ENCODE measurements at regions not wholly inside any gene's neighbourhood (a gene's known extent, or its start where the extent isn't known, plus 50 kb on each side); places are given as distances from the start of the nearest gene placed in this dataset.

DNA sequence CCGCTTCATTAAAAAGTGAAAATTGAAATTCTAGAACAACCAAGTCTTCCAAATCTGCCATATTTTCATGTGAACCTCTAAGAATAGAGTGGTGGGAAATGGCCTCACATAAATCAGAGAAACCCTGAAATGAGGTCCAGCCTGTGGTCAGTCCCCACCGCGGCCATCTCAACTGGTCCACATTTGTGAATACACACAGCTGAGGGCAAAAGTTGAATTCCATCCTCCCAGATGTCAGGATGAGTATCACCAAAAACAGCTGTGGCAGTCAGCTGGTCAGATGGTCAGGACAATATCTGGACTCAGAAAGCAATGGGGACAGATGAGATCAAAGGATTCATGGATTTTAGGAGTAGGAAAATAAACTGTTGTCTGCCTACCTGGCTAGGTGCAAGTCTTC, 219.4 kb upstream of the NCKAP5 start:
- Histone ChIP-seq H4K20me1 (ENCODE audit: insufficient read depth, low read length, poor library complexity, severe bottlenecking) (no peaks in the 10 kb centered on the region), H3K4me1 (ENCODE audit: insufficient read depth, low read length, poor library complexity, severe bottlenecking) (no peaks in the 10 kb centered on the region), H3K4me2 (ENCODE audit: low read depth, low read length, poor library complexity, severe bottlenecking) (no peak overlapping the region), H3K79me2 (ENCODE audit: insufficient read depth, low read length) (no peaks in the 10 kb centered on the region), H3K4me3 (ENCODE audit: low read length, poor library complexity, severe bottlenecking) (no peak overlapping the region), H3K27me3 (ENCODE audit: insufficient read depth, low read length, poor library complexity, severe bottlenecking) (no peaks in the 10 kb centered on the region), H3K9ac (ENCODE audit: low read depth, low read length, poor library complexity, severe bottlenecking) (no peak overlapping the region), H3K9me2 (replicated peaks; ENCODE audit: low read depth, low read length) (no peaks in the 10 kb centered on the region), H3K9me3 (ENCODE audit: insufficient read depth, low read depth, low read length) (no peaks in the 10 kb centered on the region), H3K36me3 (ENCODE audit: insufficient read depth, low read length) (no peaks in the 10 kb centered on the region), H3F3A (ENCODE audit: low read depth) (no peaks in the 10 kb centered on the region), H2AFZ (ENCODE audit: low read length) (no peak overlapping the region)
- no peak for TF ChIP-seq EZH2phosphoT487 (IDR thresholded peaks at IDR 0.05; ENCODE audit: borderline replicate concordance)
- TF ChIP-seq, protein P1, sequence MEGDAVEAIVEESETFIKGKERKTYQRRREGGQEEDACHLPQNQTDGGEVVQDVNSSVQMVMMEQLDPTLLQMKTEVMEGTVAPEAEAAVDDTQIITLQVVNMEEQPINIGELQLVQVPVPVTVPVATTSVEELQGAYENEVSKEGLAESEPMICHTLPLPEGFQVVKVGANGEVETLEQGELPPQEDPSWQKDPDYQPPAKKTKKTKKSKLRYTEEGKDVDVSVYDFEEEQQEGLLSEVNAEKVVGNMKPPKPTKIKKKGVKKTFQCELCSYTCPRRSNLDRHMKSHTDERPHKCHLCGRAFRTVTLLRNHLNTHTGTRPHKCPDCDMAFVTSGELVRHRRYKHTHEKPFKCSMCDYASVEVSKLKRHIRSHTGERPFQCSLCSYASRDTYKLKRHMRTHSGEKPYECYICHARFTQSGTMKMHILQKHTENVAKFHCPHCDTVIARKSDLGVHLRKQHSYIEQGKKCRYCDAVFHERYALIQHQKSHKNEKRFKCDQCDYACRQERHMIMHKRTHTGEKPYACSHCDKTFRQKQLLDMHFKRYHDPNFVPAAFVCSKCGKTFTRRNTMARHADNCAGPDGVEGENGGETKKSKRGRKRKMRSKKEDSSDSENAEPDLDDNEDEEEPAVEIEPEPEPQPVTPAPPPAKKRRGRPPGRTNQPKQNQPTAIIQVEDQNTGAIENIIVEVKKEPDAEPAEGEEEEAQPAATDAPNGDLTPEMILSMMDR (conservative IDR thresholded peaks at IDR 0.05; ENCODE audit: low read length): no peak

DNA sequence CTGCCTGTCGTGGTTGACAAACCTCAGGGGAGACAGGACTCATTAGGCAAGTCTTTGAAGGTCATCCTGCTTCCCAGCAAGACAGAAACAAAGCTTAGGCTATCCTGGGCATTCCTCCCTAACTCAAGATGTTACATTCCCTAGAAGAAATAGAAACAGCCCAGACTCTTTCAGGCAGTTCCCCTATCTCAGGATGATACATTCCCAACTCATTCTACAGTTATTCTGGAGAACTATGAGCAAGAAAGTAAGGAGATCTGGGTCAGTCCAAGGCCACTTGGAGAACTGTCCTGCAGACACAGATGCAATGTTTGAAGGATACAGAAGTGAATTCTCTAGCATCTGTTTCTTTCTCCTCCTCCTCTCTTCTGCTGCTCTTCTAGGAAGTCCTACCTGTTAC, 220.1 kb upstream of the NCKAP5 start:
- Histone ChIP-seq H3K9me2 (replicated peaks; ENCODE audit: low read depth, low read length) (no peaks in the 10 kb centered on the region), H3K27me3 (ENCODE audit: insufficient read depth, low read length, poor library complexity, severe bottlenecking) (no peaks in the 10 kb centered on the region), H3K36me3 (ENCODE audit: insufficient read depth, low read length) (no peaks in the 10 kb centered on the region)

DNA sequence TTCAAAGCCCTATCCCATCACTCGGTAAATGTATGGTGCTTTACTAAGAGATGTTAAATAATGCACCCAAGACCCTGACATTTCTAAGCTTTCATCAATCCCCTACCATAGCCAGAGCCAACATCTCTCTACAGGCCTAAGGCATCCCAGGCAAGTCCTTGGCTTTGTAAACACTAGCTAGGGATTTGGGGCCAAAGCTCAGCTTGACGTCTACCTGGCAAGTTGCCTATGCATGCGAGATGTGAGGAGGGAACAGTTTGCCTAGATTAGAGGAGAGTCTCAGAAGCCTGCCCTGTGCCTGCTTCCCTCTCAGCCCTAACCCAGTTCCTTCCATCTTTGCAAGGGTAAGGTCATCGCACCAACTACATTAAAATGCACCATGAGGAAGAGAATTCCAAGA, 221.5 kb upstream of the NCKAP5 start:
- Histone ChIP-seq H2AFZ (ENCODE audit: low read length) (no peak overlapping the region), H3K27me3 (ENCODE audit: insufficient read depth, low read length, poor library complexity, severe bottlenecking) (no peaks in the 10 kb centered on the region), H3K4me3 (ENCODE audit: low read length, poor library complexity, severe bottlenecking) (no peak overlapping the region), H3K79me2 (ENCODE audit: insufficient read depth, low read length) (no peaks in the 10 kb centered on the region), H3K9me3 (ENCODE audit: insufficient read depth, low read depth, low read length) (no peaks in the 10 kb centered on the region; the same call in 1 of the 2 replicates), H3F3A (ENCODE audit: low read depth) (no peaks in the 10 kb centered on the region), H3K4me1 (ENCODE audit: insufficient read depth, low read length, poor library complexity, severe bottlenecking) (no peaks in the 10 kb centered on the region), H3K4me2 (ENCODE audit: low read depth, low read length, poor library complexity, severe bottlenecking) (no peak overlapping the region), H3K9me2 (replicated peaks; ENCODE audit: low read depth, low read length) (no peaks in the 10 kb centered on the region), H3K9ac (ENCODE audit: low read depth, low read length, poor library complexity, severe bottlenecking) (no peak overlapping the region), H3K36me3 (ENCODE audit: insufficient read depth, low read length) (no peaks in the 10 kb centered on the region), H4K20me1 (ENCODE audit: insufficient read depth, low read length, poor library complexity, severe bottlenecking) (no peaks in the 10 kb centered on the region)
- TF ChIP-seq EZH2phosphoT487 (IDR thresholded peaks at IDR 0.05; ENCODE audit: borderline replicate concordance): no peak
- TF ChIP-seq, protein P1 (conservative IDR thresholded peaks at IDR 0.05; ENCODE audit: low read length): no peak

More for the DNA sequence above, 220.1 kb upstream of the NCKAP5 start:
- H3K4me3 ChIP-seq (ENCODE audit: low read length, poor library complexity, severe bottlenecking): no peak overlapping the region
- H3K4me2 ChIP-seq (ENCODE audit: low read depth, low read length, poor library complexity, severe bottlenecking): no peak overlapping the region
- no peaks in the 10 kb centered on the region for H3F3A ChIP-seq (ENCODE audit: low read depth)
- no peaks in the 10 kb centered on the region for H3K4me1 ChIP-seq (ENCODE audit: insufficient read depth, low read length, poor library complexity, severe bottlenecking)
- H3K79me2 ChIP-seq (ENCODE audit: insufficient read depth, low read length): no peaks in the 10 kb centered on the region
- H4K20me1 ChIP-seq (ENCODE audit: insufficient read depth, low read length, poor library complexity, severe bottlenecking): no peaks in the 10 kb centered on the region
- no peak overlapping the region for H3K9ac ChIP-seq (ENCODE audit: low read depth, low read length, poor library complexity, severe bottlenecking)
- TF ChIP-seq EZH2phosphoT487 (IDR thresholded peaks at IDR 0.05; ENCODE audit: borderline replicate concordance): no peak
- TF ChIP-seq, protein P1 (conservative IDR thresholded peaks at IDR 0.05; ENCODE audit: low read length): no peak
- no peak overlapping the region for H2AFZ ChIP-seq (ENCODE audit: low read length)
- H3K9me3 ChIP-seq (ENCODE audit: insufficient read depth, low read depth, low read length): no peaks in the 10 kb centered on the region

Data from Loucy (cell line).